WTC11 (cell line): ENCODE measurements at regions not wholly inside any gene's neighbourhood (a gene's known extent, or its start where the extent isn't known, plus 50 kb on each side); places are given as distances from the start of the nearest gene placed in this dataset.

Experiments used
- ATAC-seq: fragments of 200-7000 bp; cut with Tn5 transposase; 2 replicates; pipeline ENCODE4 v1.10.0; 2021; ENCODE audit warnings: mild to moderate bottlenecking, moderate library complexity
- CTCF ChIA-PET: fragments of 300-600 bp; sonication (Branson Sonifier 250); formaldehyde crosslinking; loops from one replicate; lab custom pipeline; 2021; ENCODE audit warnings: antibody characterized with exemption; lab: Charles Lee
- POLR2A ChIA-PET: fragments of 350-600 bp; sonication (Branson Sonifier 250); formaldehyde crosslinking; loops from one replicate; lab custom pipeline; 2021; ENCODE audit warnings: antibody characterized with exemption; lab: Charles Lee
- DNase-seq: peaks from one replicate; pipeline ENCODE4 v3.0.0; 2021; ENCODE audit warnings: low spot score
- H3K27ac Mint-ChIP-seq: 2 replicates; pipeline ENCODE4 v1.8.0; 2021; ENCODE audit warnings: mixed read lengths
- H3K27me3 Mint-ChIP-seq: 2 replicates; pipeline ENCODE4 v1.8.0; 2021; ENCODE audit warnings: low read depth, mild to moderate bottlenecking, moderate library complexity, mixed read lengths
- H3K36me3 Mint-ChIP-seq: 2 replicates; pipeline ENCODE4 v1.8.0; 2021; ENCODE audit warnings: mixed read lengths
- H3K4me1 Mint-ChIP-seq: 2 replicates; pipeline ENCODE4 v1.8.0; 2022; ENCODE audit warnings: mixed read lengths
- H3K4me3 Mint-ChIP-seq: 2 replicates; pipeline ENCODE4 v1.8.0; 2021; ENCODE audit warnings: mild to moderate bottlenecking, moderate library complexity, mixed read lengths
- H3K9me3 Mint-ChIP-seq: 2 replicates; pipeline ENCODE4 v1.8.0; 2021; ENCODE audit warnings: mixed read lengths
- CTCF ChIP-seq: fragments of 200-600 bp; IDR thresholded peaks from 2 replicates; pipeline ENCODE4 v1.8.0; 2022; ENCODE audit warnings: antibody characterized with exemption
- FOXJ3 ChIP-seq: sonication (generic); formaldehyde crosslinking; IDR thresholded peaks from 2 replicates; pipeline ENCODE4 v1.9.0; 2021; ENCODE audit warnings: missing genetic modification reagents, mild to moderate bottlenecking, borderline replicate concordance
- GABPB1 ChIP-seq: sonication (generic); formaldehyde crosslinking; IDR thresholded peaks from 2 replicates; pipeline ENCODE4 v1.8.1; 2023; ENCODE audit warnings: mild to moderate bottlenecking, missing genetic modification reagents
- GTF2I ChIP-seq: fragments of 250-450 bp; sonication (Bioruptor Pico); conservative IDR thresholded peaks from 2 replicates; pipeline ENCODE4 v1.4.0; 2021; ENCODE audit warnings: mild to moderate bottlenecking
- JAZF1 ChIP-seq: fragments of 250-450 bp; sonication (Bioruptor Pico); IDR thresholded peaks from 2 replicates; pipeline ENCODE4 v1.9.0; 2021; ENCODE audit warnings: moderate library complexity, mild to moderate bottlenecking, inconsistent platforms
- KAT7 ChIP-seq: sonication (generic); formaldehyde crosslinking; IDR thresholded peaks from 2 replicates; pipeline ENCODE4 v1.8.1; 2023; ENCODE audit warnings: missing genetic modification reagents, mild to moderate bottlenecking, borderline replicate concordance
- MYBL2 ChIP-seq: sonication (generic); formaldehyde crosslinking; IDR thresholded peaks from 2 replicates; pipeline ENCODE4 v1.8.1; 2023; ENCODE audit warnings: mild to moderate bottlenecking, moderate library complexity, missing genetic modification reagents
- NFE2L1 ChIP-seq: sonication (generic); formaldehyde crosslinking; IDR thresholded peaks from 2 replicates; pipeline ENCODE4 v1.8.1; 2023; ENCODE audit warnings: missing genetic modification reagents
- NFYB ChIP-seq: sonication (generic); formaldehyde crosslinking; conservative IDR thresholded peaks from 2 replicates; pipeline ENCODE4 v1.8.0; 2022; ENCODE audit warnings: low read depth, missing genetic modification reagents
- PRRX2 ChIP-seq: fragments of 250-450 bp; sonication (Bioruptor Pico); IDR thresholded peaks from 2 replicates; pipeline ENCODE4 v1.8.0; 2021; ENCODE audit warnings: mild to moderate bottlenecking
- SOX15 ChIP-seq: fragments of 250-450 bp; sonication (Bioruptor Pico); IDR thresholded peaks from 2 replicates; pipeline ENCODE4 v1.9.0; 2021; ENCODE audit warnings: mild to moderate bottlenecking
- TCF7 ChIP-seq: sonication (generic); formaldehyde crosslinking; IDR thresholded peaks from 2 replicates; pipeline ENCODE4 v1.8.0; 2022; ENCODE audit warnings: mild to moderate bottlenecking, low read depth, missing genetic modification reagents, moderate library complexity
- TEAD1 ChIP-seq: sonication (generic); formaldehyde crosslinking; IDR thresholded peaks from 2 replicates; pipeline ENCODE4 v1.8.0; 2022; ENCODE audit warnings: mild to moderate bottlenecking, missing genetic modification reagents
- ZNF671 ChIP-seq: fragments of 250-450 bp; sonication (Bioruptor Pico); IDR thresholded peaks from 2 replicates; pipeline ENCODE4 v1.8.0; 2021; ENCODE audit warnings: mild to moderate bottlenecking
- TF ChIP-seq, protein P1 (sequence below): fragments of 250-450 bp; sonication (Bioruptor Pico); IDR thresholded peaks from 2 replicates; pipeline ENCODE4 v1.9.0; 2021; ENCODE audit warnings: mild to moderate bottlenecking
- TF ChIP-seq, protein P2 (sequence below): sonication (generic); formaldehyde crosslinking; conservative IDR thresholded peaks from 2 replicates; pipeline ENCODE4 v1.8.1; 2022; ENCODE audit warnings: mild to moderate bottlenecking, missing genetic modification reagents
- TF ChIP-seq, protein P3 (sequence below): sonication (generic); formaldehyde crosslinking; IDR thresholded peaks from 2 replicates; pipeline ENCODE4 v1.8.1; 2022; ENCODE audit warnings: mild to moderate bottlenecking, missing genetic modification reagents, moderate library complexity, borderline replicate concordance
- TF ChIP-seq, protein P4 (sequence below): sonication (generic); formaldehyde crosslinking; IDR thresholded peaks from 2 replicates; pipeline ENCODE4 v1.8.0; 2023; ENCODE audit warnings: missing genetic modification reagents

DNA sequence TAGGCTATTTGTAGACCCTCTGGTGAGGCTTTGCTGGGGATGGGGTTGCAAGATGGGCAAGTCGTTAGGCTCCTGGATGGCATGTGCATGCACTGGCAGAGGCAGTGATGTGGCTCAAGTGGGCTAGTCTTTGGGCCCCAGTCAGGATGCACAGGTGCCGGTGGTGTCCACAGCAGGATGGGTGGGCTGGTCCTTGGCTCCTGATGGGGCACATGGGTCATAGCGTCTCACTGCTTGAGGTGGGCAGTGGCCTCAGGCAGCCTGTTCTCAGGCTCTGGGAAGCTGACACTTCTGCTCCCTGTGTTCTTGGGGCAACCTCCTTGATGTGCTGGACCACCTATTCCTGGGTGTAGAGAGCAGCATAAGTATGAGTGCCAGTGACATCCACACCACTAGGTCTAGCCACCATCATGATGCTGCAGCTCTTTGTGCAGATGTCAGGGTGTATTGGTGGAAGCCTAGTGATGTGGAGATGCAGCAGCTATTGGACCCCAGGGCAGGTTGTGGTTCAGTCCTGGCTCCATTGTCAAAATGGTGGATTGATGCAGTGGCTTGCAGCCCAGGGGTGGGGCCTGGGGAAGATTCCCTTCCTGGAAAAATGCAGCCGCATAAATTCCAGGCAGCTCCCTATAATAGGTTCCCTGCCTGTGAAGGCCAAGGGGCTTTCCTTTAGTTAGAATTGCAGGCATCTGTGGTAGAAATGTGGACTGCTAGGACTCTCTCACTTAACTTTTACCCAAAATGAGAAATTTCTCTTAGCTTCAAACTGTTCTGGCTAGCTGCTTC is 742.5 kb upstream of the MDGA2 start:
- Mint-ChIP-seq H3K4me1 (peaks cover 14% of the 10 kb centered on the region), H3K4me3 (no peak overlapping the region), H3K27me3 (peaks cover 2% of the 10 kb centered on the region; the same call in 1 of the 2 replicates), H3K36me3 (peaks cover 37% of the 10 kb centered on the region), H3K9me3 (peaks cover 49% of the 10 kb centered on the region), H3K27ac (no peak overlapping the region; the same call in 1 of the 2 replicates)
- TF ChIP-seq MYBL2 (CRISPR knock-in tag) (no peak), GABPB1 (no peak), TCF7 (no peak), SOX15 (CRISPR knock-in tag) (no peak), TEAD1 (CRISPR knock-in tag) (no peak), CTCF (no peak), FOXJ3 (CRISPR knock-in tag) (no peak)
- TF ChIP-seq, protein P1, sequence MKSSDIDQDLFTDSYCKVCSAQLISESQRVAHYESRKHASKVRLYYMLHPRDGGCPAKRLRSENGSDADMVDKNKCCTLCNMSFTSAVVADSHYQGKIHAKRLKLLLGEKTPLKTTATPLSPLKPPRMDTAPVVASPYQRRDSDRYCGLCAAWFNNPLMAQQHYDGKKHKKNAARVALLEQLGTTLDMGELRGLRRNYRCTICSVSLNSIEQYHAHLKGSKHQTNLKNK (CRISPR knock-in tag) = no peak
- CTCF ChIA-PET = no interaction called here
- POLR2A ChIA-PET = no interaction called here
- peak; percentile 70 for ATAC-seq
- DNase-seq = no peak

- TF ChIP-seq, protein P2, sequence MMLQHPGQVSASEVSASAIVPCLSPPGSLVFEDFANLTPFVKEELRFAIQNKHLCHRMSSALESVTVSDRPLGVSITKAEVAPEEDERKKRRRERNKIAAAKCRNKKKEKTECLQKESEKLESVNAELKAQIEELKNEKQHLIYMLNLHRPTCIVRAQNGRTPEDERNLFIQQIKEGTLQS (CRISPR knock-in tag) = no peak
- TF ChIP-seq, protein P3, sequence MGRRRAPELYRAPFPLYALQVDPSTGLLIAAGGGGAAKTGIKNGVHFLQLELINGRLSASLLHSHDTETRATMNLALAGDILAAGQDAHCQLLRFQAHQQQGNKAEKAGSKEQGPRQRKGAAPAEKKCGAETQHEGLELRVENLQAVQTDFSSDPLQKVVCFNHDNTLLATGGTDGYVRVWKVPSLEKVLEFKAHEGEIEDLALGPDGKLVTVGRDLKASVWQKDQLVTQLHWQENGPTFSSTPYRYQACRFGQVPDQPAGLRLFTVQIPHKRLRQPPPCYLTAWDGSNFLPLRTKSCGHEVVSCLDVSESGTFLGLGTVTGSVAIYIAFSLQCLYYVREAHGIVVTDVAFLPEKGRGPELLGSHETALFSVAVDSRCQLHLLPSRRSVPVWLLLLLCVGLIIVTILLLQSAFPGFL (CRISPR knock-in tag) = no peak
- TF ChIP-seq NFE2L1 (CRISPR knock-in tag) = no peak
- TF ChIP-seq, protein P4, sequence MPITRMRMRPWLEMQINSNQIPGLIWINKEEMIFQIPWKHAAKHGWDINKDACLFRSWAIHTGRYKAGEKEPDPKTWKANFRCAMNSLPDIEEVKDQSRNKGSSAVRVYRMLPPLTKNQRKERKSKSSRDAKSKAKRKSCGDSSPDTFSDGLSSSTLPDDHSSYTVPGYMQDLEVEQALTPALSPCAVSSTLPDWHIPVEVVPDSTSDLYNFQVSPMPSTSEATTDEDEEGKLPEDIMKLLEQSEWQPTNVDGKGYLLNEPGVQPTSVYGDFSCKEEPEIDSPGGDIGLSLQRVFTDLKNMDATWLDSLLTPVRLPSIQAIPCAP (CRISPR knock-in tag) = no peak
- TF ChIP-seq ZNF671 (CRISPR knock-in tag) = no peak
- no peak for TF ChIP-seq NFYB (CRISPR knock-in tag)
- no peak for TF ChIP-seq KAT7 (CRISPR knock-in tag)
- no peak for TF ChIP-seq JAZF1 (CRISPR knock-in tag)
- no peak for TF ChIP-seq PRRX2 (CRISPR knock-in tag)
- Mint-ChIP-seq H3K4me1 (peaks cover 28% of the 10 kb centered on the region), H3K27ac (no peak overlapping the region), H3K4me3 (no peak overlapping the region), H3K9me3 (peaks cover 39% of the 10 kb centered on the region), H3K27me3 (no peaks in the 10 kb centered on the region; the same call in 1 of the 2 replicates), H3K36me3 (peaks cover 29% of the 10 kb centered on the region)
- POLR2A ChIA-PET = no interaction called here
- CTCF ChIA-PET = no interaction called here
- no peak for DNase-seq
- ATAC-seq = no peak
Measured at GRCh38 chr14:48401321-48401720, 725.9 kb upstream of the MDGA2 start.

DNA sequence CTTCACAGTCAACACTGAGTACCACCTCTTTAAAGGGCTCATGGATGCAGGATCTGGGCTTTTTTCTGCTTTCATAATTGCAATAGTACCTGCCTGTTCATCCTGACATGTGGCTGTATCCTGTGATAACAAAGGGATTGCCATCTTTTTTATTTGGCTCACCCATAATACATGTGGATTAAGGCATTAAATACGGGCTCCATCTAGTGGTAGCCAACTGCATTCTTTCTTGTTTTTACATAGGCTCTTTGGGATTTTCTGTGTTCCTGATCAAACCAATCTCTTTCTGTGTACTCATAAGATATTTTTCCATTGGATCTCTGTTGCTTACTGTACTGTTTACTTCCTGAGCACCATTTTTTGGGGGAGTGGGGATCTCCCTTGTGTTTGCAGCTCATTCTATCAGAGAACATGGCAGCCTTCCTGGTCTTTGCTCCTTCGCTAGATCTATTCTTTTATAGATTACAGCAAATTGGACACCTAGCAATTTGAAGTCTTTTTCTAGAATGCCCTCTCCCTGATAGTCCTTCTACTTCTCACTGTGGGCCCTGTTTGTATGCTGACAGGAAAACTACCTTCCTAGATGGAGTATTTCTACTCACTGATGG is 723.4 kb upstream of the MDGA2 start:
- Mint-ChIP-seq H3K36me3 (peaks cover 13% of the 10 kb centered on the region), H3K4me1 (peaks cover 43% of the 10 kb centered on the region), H3K27ac (no peak overlapping the region), H3K9me3 (peaks cover 25% of the 10 kb centered on the region), H3K4me3 (no peak overlapping the region), H3K27me3 (no peaks in the 10 kb centered on the region; the same call in 1 of the 2 replicates)
- peak; percentile 78 for ATAC-seq
- ChIA-PET POLR2A (no interaction called here), CTCF (no interaction called here)
- TF ChIP-seq CTCF (peak; percentile 27), GTF2I (CRISPR knock-in tag) (no peak)
- DNase-seq = no peak
